SK-N-SH treated with all-trans-retinoic acid at 6 μM for 48 hours (cell line): ENCODE measurements at regions not wholly inside any gene's neighbourhood (a gene's known extent, or its start where the extent isn't known, plus 50 kb on each side); places are given as distances from the start of the nearest gene placed in this dataset.

Experiments used
- ARNTL ChIP-seq: fragments of 450-650 bp; formaldehyde crosslinking; IDR thresholded peaks from 2 replicates; pipeline ENCODE4 v1.5.0; 2020; ENCODE audit warnings: low read depth, mild to moderate bottlenecking, moderate library complexity, borderline replicate concordance
- CSDC2 ChIP-seq: fragments of 250-450 bp; sonication (Bioruptor Pico); IDR thresholded peaks from 2 replicates; pipeline ENCODE4 v1.5.0; 2020; ENCODE audit warnings: mild to moderate bottlenecking, moderate library complexity
- TCF4 ChIP-seq: fragments of 250-450 bp; sonication (Bioruptor Pico); IDR thresholded peaks from 2 replicates; pipeline ENCODE4 v1.8.0; 2021; ENCODE audit warnings: mild to moderate bottlenecking, moderate library complexity, borderline replicate concordance
- TOX ChIP-seq: fragments of 250-450 bp; sonication (Bioruptor Pico); IDR thresholded peaks from 2 replicates; pipeline ENCODE4 v1.8.0; 2021; ENCODE audit warnings: mild to moderate bottlenecking, moderate library complexity, borderline replicate concordance
- ZFP3 ChIP-seq: fragments of 250-450 bp; sonication (Bioruptor Pico); IDR thresholded peaks from 2 replicates; pipeline ENCODE4 v1.5.0; 2020; ENCODE audit warnings: mild to moderate bottlenecking, moderate library complexity
- ZFP30 ChIP-seq: fragments of 450-650 bp; formaldehyde crosslinking; IDR thresholded peaks from 2 replicates; pipeline ENCODE4 v1.5.0; 2022; ENCODE audit warnings: mild to moderate bottlenecking, moderate library complexity
- ZNF565 ChIP-seq: fragments of 450-650 bp; formaldehyde crosslinking; conservative IDR thresholded peaks from 2 replicates; pipeline ENCODE4 v1.5.0; 2020; ENCODE audit warnings: low read depth, mild to moderate bottlenecking, moderate library complexity
- TF ChIP-seq, protein P1 (sequence below): fragments of 250-450 bp; sonication (Bioruptor Pico); IDR thresholded peaks from 2 replicates; pipeline ENCODE4 v1.5.1; 2021; ENCODE audit warnings: mild to moderate bottlenecking, moderate library complexity
- TF ChIP-seq, protein P2 (sequence below): fragments of 250-450 bp; sonication (Bioruptor Pico); IDR thresholded peaks from 2 replicates; pipeline ENCODE4 v1.5.1; 2020; ENCODE audit warnings: low read depth, mild to moderate bottlenecking, moderate library complexity

- no peak for TF ChIP-seq CSDC2 (CRISPR knock-in tag)
- TF ChIP-seq ZFP30 (CRISPR knock-in tag) = no peak
- TF ChIP-seq ZNF565 (CRISPR knock-in tag) = no peak
- no peak for TF ChIP-seq ZFP3 (CRISPR knock-in tag)
- no peak for TF ChIP-seq TOX
- no peak for TF ChIP-seq ARNTL (CRISPR knock-in tag)
- no peak for TF ChIP-seq TCF4 (CRISPR knock-in tag)
- TF ChIP-seq, protein P1, sequence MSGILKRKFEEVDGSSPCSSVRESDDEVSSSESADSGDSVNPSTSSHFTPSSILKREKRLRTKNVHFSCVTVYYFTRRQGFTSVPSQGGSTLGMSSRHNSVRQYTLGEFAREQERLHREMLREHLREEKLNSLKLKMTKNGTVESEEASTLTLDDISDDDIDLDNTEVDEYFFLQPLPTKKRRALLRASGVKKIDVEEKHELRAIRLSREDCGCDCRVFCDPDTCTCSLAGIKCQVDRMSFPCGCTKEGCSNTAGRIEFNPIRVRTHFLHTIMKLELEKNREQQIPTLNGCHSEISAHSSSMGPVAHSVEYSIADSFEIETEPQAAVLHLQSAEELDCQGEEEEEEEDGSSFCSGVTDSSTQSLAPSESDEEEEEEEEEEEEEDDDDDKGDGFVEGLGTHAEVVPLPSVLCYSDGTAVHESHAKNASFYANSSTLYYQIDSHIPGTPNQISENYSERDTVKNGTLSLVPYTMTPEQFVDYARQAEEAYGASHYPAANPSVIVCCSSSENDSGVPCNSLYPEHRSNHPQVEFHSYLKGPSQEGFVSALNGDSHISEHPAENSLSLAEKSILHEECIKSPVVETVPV (CRISPR knock-in tag) = no peak
- TF ChIP-seq, protein P2, sequence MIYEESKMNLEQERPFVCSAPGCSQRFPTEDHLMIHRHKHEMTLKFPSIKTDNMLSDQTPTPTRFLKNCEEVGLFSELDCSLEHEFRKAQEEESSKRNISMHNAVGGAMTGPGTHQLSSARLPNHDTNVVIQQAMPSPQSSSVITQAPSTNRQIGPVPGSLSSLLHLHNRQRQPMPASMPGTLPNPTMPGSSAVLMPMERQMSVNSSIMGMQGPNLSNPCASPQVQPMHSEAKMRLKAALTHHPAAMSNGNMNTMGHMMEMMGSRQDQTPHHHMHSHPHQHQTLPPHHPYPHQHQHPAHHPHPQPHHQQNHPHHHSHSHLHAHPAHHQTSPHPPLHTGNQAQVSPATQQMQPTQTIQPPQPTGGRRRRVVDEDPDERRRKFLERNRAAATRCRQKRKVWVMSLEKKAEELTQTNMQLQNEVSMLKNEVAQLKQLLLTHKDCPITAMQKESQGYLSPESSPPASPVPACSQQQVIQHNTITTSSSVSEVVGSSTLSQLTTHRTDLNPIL (CRISPR knock-in tag) = no peak
Observed at GRCh38 chr7:98788966-98789365, 80.8 kb downstream of the TMEM130 start.
